GM12878 (cell line): ENCODE measurements at regions not wholly inside any gene's neighbourhood (a gene's known extent, or its start where the extent isn't known, plus 50 kb on each side); places are given as distances from the start of the nearest gene placed in this dataset.

Experiments used
- ATAC-seq: fragments of 200-7000 bp; cut with Tn5 transposase; 3 replicates; pipeline ENCODE4 v1.9.1; 2020; ENCODE audit warnings: mild to moderate bottlenecking, moderate library complexity
- BruUV-seq: library from RNA; stranded (reverse); fragments of 400-500 nt; replicated peaks from 2 replicates; lab custom pipeline; 2021; lab: Mats Ljungman, UMichigan
- CTCF ChIA-PET: fragments of 300-600 bp; sonication (Branson Sonifier 250); formaldehyde crosslinking; extraction: SDS; loops from one replicate; lab custom pipeline; 2021; ENCODE audit warnings: inconsistent platforms; lab: Yijun Ruan, JAX
- POLR2A ChIA-PET: fragments of 350-600 bp; formaldehyde crosslinking; extraction: SDS; loops from one replicate; lab custom pipeline; 2021; ENCODE audit warnings: inconsistent platforms; lab: Charles Lee
- RAD21 ChIA-PET: fragments of 300-600 bp; sonication (Branson Sonifier 250); formaldehyde crosslinking; loops from one replicate; lab custom pipeline; 2023; ENCODE audit warnings: antibody characterized with exemption; ENCODE audit not compliant: unreplicated experiment; lab: Charles Lee
- SMC1A ChIA-PET: fragments of 300-600 bp; sonication (Branson Sonifier 250); formaldehyde crosslinking; loops from one replicate; lab custom pipeline; 2023; ENCODE audit not compliant: unreplicated experiment, uncharacterized antibody; lab: Charles Lee
- DNase-seq: peaks from one replicate; pipeline ENCODE4 v3.0.0-alpha.2; 2011; ENCODE audit warnings: low read depth, low spot score
- FAIRE-seq: peaks from 3 replicates; lab custom pipeline; 2011; peaks lifted over from hg19 to GRCh38; lab: Jason Lieb, UNC
- H2AFZ ChIP-seq: 2 replicates; pipeline ENCODE4 v1.6.0; 2011; ENCODE audit warnings: low read depth, low read length, control low read depth; ENCODE audit not compliant: control insufficient read depth
- H3K27ac ChIP-seq: 2 replicates; pipeline ENCODE4 v1.5.1; 2011; ENCODE audit warnings: control low read depth; ENCODE audit not compliant: control insufficient read depth, insufficient read depth
- H3K27me3 ChIP-seq, 2 experiments: replicated peaks in 1 of 2; 2 replicates each; pipeline versions ENCODE4 v1.6.0 to v1.6.1; 2011; ENCODE audit warnings: low read length in 1 of 2; ENCODE audit not compliant: control insufficient read depth in 2 of 2, insufficient read depth in 2 of 2
- H3K36me3 ChIP-seq, 2 experiments: 2 replicates each; pipeline ENCODE4 v1.5.1; 2011; ENCODE audit warnings: low read length in 1 of 2; ENCODE audit not compliant: control insufficient read depth in 2 of 2, insufficient read depth in 2 of 2
- H3K4me1 ChIP-seq: 2 replicates; pipeline ENCODE4 v1.6.1; 2011; ENCODE audit warnings: mild to moderate bottlenecking, low read length, moderate library complexity, mixed read lengths; ENCODE audit not compliant: control insufficient read depth, insufficient read depth
- H3K4me2 ChIP-seq: 2 replicates; pipeline ENCODE4 v1.6.0; 2011; ENCODE audit warnings: control low read depth; ENCODE audit not compliant: control insufficient read depth, insufficient read depth
- H3K4me3 ChIP-seq: fragments of 200-600 bp; sonication (generic); 2 replicates; pipeline ENCODE4 v1.5.1; 2016
- H3K79me2 ChIP-seq: 2 replicates; pipeline ENCODE4 v1.6.0; 2011; ENCODE audit warnings: low read length; ENCODE audit not compliant: control insufficient read depth, insufficient read depth
- H3K9ac ChIP-seq: 2 replicates; pipeline ENCODE4 v1.8.0; 2011; ENCODE audit warnings: low read length, control low read depth, mixed read lengths; ENCODE audit not compliant: control insufficient read depth, insufficient read depth
- H3K9me3 ChIP-seq: replicated peaks from 3 replicates; pipeline ENCODE4 v1.5.1; 2011; ENCODE audit warnings: mild to moderate bottlenecking, low read length; ENCODE audit not compliant: control insufficient read depth, insufficient read depth
- H4K20me1 ChIP-seq: 2 replicates; pipeline ENCODE4 v1.6.0; 2011; ENCODE audit not compliant: control insufficient read depth, insufficient read depth
- YBX1 ChIP-seq: fragments of 450-650 bp; IDR thresholded peaks from 2 replicates; pipeline ENCODE4 v1.6.1; 2016; ENCODE audit warnings: antibody characterized with exemption
- ZNF24 ChIP-seq: fragments of 450-650 bp; IDR thresholded peaks from 2 replicates; pipeline ENCODE4 v1.6.1; 2017; ENCODE audit warnings: antibody characterized with exemption, mild to moderate bottlenecking
- WGBS: methylation state at CpG from one replicate; pipeline ENCODE4 v1.1.6; 2016; ENCODE audit warnings: low lambda C conversion rate; ENCODE audit not compliant: insufficient replicate concordance, insufficient coverage; ENCODE audit errors: missing lambda C conversion rate; 5-methylcytosine and 5-hydroxymethylcytosine counted together
- in situ Hi-C: fragments of 300-500 bp; cut with MboI; formaldehyde crosslinking; loops from 9 replicates; pipeline ENCODE4 v1.14.3; 2018; ENCODE audit warnings: mixed read lengths
- intact Hi-C: fragments of 100-400 bp; cut with micrococcal nuclease; formaldehyde crosslinking; loops from one replicate; pipeline ENCODE4 v1.14.2; 2022; ENCODE audit not compliant: unreplicated experiment
- TF ChIP-seq, protein P1 (sequence below): fragments of 450-650 bp; IDR thresholded peaks from 2 replicates; pipeline ENCODE4 v1.6.1; 2017; ENCODE audit warnings: mild to moderate bottlenecking, moderate library complexity
- TF ChIP-seq, protein P2 (sequence below): fragments of 450-650 bp; IDR thresholded peaks from 2 replicates; pipeline ENCODE4 v1.6.1; 2016; ENCODE audit warnings: mild to moderate bottlenecking, moderate library complexity, borderline replicate concordance
- TF ChIP-seq, protein P3 (sequence below): fragments of 450-650 bp; IDR thresholded peaks from 2 replicates; pipeline ENCODE4 v1.6.1; 2017; ENCODE audit warnings: antibody characterized with exemption, mild to moderate bottlenecking, moderate library complexity
- TF ChIP-seq, protein P4 (sequence below): fragments of 450-650 bp; formaldehyde crosslinking; IDR thresholded peaks from 2 replicates; pipeline ENCODE4 v1.5.0; 2022; ENCODE audit warnings: mild to moderate bottlenecking, missing genetic modification characterization

DNA sequence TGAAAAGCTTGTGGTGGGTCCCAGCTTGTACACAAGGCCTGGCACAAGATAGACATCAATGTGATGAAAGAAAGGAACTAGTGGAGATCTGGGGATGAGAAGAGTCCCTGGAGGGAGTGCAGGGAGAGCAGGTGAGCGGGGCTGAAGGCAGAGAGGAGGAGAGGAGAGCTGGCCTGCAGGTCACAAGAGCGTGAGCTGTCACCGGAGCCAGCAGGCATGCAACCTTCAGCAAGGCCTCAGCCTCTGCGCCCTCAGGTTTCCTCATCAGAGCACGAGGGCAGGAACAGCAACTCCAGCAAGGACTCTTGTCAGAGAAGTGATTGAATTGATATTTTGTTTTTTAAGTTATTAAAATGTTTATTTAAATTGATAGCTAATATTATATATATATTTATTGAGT lies 188.6 kb downstream of the CXCL12 start:
- SMC1A ChIA-PET = no interaction called here
- H3K27ac ChIP-seq = no peak overlapping the region

More for the DNA sequence above, 188.6 kb downstream of the CXCL12 start:
- RAD21 ChIA-PET = no interaction called here
- BruUV-seq = no TSS peak
- FAIRE-seq (no peak), ATAC-seq (no peak), DNase-seq (no peak)
- Histone ChIP-seq H3K79me2 (no peaks in the 10 kb centered on the region), H3K4me1 (no peaks in the 10 kb centered on the region), H3K4me3 (no peak overlapping the region), H3K4me2 (no peak overlapping the region), H3K9me3 (no peaks in the 10 kb centered on the region), H2AFZ (no peak overlapping the region), H3K27me3 (no peaks in the 10 kb centered on the region), H3K36me3 (no peaks in the 10 kb centered on the region), H3K9ac (no peak overlapping the region), H4K20me1 (no peaks in the 10 kb centered on the region)
- in situ Hi-C loops (no loop called here), intact Hi-C loops (no loop called here)
- 44% methylated on average over 5 of the region's 5 CpGs for WGBS
- CTCF ChIA-PET = interaction anchor here (0.6 kb wide), 1 partner anchor 692 kb away, joined by 3 read pairs; no protein-coding TSS in a partner anchor
- POLR2A ChIA-PET = no interaction called here
- TF ChIP-seq YBX1 = no peak
- TF ChIP-seq, protein P1, sequence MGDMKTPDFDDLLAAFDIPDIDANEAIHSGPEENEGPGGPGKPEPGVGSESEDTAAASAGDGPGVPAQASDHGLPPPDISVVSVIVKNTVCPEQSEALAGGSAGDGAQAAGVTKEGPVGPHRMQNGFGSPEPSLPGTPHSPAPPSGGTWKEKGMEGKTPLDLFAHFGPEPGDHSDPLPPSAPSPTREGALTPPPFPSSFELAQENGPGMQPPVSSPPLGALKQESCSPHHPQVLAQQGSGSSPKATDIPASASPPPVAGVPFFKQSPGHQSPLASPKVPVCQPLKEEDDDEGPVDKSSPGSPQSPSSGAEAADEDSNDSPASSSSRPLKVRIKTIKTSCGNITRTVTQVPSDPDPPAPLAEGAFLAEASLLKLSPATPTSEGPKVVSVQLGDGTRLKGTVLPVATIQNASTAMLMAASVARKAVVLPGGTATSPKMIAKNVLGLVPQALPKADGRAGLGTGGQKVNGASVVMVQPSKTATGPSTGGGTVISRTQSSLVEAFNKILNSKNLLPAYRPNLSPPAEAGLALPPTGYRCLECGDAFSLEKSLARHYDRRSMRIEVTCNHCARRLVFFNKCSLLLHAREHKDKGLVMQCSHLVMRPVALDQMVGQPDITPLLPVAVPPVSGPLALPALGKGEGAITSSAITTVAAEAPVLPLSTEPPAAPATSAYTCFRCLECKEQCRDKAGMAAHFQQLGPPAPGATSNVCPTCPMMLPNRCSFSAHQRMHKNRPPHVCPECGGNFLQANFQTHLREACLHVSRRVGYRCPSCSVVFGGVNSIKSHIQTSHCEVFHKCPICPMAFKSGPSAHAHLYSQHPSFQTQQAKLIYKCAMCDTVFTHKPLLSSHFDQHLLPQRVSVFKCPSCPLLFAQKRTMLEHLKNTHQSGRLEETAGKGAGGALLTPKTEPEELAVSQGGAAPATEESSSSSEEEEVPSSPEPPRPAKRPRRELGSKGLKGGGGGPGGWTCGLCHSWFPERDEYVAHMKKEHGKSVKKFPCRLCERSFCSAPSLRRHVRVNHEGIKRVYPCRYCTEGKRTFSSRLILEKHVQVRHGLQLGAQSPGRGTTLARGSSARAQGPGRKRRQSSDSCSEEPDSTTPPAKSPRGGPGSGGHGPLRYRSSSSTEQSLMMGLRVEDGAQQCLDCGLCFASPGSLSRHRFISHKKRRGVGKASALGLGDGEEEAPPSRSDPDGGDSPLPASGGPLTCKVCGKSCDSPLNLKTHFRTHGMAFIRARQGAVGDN = no peak
- TF ChIP-seq, protein P2, sequence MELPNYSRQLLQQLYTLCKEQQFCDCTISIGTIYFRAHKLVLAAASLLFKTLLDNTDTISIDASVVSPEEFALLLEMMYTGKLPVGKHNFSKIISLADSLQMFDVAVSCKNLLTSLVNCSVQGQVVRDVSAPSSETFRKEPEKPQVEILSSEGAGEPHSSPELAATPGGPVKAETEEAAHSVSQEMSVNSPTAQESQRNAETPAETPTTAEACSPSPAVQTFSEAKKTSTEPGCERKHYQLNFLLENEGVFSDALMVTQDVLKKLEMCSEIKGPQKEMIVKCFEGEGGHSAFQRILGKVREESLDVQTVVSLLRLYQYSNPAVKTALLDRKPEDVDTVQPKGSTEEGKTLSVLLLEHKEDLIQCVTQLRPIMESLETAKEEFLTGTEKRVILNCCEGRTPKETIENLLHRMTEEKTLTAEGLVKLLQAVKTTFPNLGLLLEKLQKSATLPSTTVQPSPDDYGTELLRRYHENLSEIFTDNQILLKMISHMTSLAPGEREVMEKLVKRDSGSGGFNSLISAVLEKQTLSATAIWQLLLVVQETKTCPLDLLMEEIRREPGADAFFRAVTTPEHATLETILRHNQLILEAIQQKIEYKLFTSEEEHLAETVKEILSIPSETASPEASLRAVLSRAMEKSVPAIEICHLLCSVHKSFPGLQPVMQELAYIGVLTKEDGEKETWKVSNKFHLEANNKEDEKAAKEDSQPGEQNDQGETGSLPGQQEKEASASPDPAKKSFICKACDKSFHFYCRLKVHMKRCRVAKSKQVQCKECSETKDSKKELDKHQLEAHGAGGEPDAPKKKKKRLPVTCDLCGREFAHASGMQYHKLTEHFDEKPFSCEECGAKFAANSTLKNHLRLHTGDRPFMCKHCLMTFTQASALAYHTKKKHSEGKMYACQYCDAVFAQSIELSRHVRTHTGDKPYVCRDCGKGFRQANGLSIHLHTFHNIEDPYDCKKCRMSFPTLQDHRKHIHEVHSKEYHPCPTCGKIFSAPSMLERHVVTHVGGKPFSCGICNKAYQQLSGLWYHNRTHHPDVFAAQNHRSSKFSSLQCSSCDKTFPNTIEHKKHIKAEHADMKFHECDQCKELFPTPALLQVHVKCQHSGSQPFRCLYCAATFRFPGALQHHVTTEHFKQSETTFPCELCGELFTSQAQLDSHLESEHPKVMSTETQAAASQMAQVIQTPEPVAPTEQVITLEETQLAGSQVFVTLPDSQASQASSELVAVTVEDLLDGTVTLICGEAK = no peak
- TF ChIP-seq, protein P3, sequence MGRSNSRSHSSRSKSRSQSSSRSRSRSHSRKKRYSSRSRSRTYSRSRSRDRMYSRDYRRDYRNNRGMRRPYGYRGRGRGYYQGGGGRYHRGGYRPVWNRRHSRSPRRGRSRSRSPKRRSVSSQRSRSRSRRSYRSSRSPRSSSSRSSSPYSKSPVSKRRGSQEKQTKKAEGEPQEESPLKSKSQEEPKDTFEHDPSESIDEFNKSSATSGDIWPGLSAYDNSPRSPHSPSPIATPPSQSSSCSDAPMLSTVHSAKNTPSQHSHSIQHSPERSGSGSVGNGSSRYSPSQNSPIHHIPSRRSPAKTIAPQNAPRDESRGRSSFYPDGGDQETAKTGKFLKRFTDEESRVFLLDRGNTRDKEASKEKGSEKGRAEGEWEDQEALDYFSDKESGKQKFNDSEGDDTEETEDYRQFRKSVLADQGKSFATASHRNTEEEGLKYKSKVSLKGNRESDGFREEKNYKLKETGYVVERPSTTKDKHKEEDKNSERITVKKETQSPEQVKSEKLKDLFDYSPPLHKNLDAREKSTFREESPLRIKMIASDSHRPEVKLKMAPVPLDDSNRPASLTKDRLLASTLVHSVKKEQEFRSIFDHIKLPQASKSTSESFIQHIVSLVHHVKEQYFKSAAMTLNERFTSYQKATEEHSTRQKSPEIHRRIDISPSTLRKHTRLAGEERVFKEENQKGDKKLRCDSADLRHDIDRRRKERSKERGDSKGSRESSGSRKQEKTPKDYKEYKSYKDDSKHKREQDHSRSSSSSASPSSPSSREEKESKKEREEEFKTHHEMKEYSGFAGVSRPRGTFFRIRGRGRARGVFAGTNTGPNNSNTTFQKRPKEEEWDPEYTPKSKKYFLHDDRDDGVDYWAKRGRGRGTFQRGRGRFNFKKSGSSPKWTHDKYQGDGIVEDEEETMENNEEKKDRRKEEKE = no peak
- no peak for TF ChIP-seq ZNF24
- TF ChIP-seq, protein P4, sequence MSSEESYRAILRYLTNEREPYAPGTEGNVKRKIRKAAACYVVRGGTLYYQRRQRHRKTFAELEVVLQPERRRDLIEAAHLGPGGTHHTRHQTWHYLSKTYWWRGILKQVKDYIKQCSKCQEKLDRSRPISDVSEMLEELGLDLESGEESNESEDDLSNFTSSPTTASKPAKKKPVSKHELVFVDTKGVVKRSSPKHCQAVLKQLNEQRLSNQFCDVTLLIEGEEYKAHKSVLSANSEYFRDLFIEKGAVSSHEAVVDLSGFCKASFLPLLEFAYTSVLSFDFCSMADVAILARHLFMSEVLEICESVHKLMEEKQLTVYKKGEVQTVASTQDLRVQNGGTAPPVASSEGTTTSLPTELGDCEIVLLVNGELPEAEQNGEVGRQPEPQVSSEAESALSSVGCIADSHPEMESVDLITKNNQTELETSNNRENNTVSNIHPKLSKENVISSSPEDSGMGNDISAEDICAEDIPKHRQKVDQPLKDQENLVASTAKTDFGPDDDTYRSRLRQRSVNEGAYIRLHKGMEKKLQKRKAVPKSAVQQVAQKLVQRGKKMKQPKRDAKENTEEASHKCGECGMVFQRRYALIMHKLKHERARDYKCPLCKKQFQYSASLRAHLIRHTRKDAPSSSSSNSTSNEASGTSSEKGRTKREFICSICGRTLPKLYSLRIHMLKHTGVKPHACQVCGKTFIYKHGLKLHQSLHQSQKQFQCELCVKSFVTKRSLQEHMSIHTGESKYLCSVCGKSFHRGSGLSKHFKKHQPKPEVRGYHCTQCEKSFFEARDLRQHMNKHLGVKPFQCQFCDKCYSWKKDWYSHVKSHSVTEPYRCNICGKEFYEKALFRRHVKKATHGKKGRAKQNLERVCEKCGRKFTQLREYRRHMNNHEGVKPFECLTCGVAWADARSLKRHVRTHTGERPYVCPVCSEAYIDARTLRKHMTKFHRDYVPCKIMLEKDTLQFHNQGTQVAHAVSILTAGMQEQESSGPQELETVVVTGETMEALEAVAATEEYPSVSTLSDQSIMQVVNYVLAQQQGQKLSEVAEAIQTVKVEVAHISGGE (CRISPR knock-in tag) = no peak
